Limb (tissue), 2 donors: ENCODE measurements at regions not wholly inside any gene's neighbourhood (a gene's known extent, or its start where the extent isn't known, plus 50 kb on each side); places are given as distances from the start of the nearest gene placed in this dataset.

Source experiments
- DNase-seq, 2 donors: peaks; one replicate each; pipeline ENCODE4 v3.0.0-alpha.2; 2016; ENCODE audit errors: extremely low spot score in 2 of 2

DNA sequence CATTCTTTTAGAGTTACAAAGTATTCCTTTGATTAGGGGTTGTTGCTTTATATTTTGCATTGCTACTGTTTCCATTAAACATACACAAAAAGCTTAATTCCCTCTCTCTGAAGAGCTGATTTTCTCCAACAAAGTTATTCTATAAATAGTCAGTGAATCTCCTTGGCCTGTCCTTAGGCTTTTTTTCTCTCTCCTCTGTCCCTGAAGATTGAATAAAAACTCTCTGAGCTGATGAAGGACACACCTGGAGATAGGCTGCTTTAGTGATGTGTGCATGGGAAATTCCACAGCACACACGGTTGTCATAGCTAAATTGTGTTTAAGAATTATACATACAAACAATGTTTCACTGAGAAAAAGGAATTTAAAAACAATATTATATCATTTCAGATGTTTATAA is 90.5 kb upstream of the TMEM106B start:
- no peak for DNase-seq

DNA sequence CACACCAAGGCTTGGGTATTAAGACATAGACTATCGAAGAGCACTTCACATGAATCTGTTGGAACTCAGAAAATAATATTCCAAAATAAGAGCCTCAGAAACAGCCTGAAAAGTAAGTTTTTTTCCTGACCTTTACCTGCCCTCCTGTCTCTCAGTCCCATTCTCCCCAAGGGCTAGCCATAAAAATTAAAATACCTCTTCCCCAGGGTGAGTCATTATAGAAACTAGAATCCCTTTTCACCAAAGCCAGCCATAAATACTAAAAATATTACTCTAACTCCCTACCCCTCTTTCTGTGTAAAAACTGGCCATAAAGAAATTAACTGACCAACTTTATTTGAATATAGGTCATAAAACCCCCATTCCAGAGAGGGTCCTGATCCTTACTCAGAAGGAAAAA is 87.9 kb upstream of the TMEM106B start:
- DNase-seq, result no peak

DNA sequence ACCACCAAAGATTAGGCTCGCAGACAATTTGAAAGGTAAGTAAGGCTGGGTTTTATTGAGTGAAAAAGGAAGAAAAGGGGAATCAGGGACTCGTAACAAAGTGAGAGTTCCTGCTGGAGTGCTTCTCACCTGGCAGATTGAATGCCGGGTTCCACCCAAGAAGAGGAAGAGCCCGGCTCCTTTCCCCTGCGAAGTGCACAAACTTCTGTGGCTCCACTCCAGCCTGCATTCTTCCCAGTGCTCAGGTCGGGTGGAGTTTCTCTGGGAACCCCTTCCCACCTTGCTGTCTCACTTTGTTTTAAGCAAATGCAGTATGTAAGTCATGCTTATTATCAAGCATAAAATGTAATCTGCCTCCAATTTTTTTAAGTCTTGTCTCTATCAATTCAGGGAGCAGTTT is 87.1 kb upstream of the TMEM106B start:
- DNase-seq, result no peak

DNA sequence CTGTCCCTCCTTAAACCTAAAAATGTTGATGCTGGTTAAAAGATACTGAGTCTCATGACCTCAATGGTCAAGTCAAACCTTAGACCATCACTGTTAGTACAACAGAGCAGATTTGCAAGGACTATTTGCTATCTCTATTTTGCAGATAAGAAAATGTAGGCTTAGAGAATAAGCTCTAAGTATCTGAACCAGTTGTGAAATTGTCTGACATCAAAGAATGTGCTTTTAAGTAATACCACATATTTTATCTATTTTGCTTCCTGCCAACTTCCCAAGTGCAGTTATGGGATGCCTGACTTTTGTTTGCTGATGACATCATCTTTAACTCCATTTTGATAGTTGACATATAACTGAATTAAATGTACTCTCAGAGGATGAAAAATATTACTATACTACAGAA is 83.6 kb upstream of the TMEM106B start:
- DNase-seq, result no peak

DNA sequence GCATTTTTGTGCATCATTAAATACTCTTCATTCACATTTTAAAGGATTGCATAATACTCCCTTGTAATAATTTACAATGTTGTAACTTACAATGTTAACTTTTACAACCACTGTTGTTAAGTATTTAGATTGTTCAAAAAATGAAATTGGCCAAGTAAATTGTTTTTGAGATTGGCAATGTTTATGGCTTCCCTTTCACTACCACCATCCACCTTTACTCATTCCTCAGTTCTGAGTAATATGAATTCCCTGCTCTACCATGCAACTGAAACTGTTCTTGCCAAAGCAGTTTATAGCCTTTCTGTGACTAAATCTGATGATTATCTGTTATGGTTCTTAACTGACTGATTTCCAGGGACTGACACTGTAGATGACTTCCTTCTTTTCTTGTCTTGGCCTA is 80.5 kb upstream of the TMEM106B start:
- no peak for DNase-seq

DNA sequence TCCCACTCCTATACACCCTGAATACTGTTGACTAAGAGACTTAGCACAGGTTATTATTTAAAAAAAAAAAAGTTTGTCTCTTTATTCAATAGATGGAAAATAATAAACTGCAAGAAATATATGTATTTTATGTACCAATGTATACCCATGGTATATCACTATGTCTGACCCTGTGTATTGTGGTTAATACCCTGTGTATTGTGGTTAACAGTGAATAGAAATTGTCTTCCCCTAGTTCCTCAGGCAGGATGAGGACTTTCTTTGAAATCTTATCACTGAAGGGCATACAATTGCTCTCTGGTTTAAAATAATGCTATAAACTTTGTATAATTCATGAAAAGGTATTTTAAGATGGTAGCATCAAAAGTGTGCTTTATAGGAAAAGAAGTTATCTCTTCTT is 80.0 kb upstream of the TMEM106B start:
- no peak for DNase-seq

DNA sequence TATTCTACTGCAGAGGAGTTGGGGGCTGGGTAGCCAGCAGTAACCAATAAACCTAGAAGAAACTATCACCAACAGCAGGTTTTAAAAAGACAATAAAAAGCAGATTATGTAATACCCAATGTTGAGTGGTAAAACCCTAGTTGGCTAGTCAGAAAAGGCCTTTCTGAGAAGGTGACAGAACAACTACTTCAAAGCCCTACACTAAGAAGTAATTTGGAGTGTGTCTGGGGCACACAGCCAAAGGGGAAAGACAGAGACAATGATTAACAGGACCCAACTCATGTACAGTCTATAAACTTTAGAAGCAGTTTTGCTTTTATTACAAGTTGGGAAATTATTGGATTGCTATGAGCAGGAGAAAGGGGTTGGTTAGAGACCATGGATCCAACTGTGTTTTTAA is 77.2 kb upstream of the TMEM106B start:
- DNase-seq, result no peak

DNA sequence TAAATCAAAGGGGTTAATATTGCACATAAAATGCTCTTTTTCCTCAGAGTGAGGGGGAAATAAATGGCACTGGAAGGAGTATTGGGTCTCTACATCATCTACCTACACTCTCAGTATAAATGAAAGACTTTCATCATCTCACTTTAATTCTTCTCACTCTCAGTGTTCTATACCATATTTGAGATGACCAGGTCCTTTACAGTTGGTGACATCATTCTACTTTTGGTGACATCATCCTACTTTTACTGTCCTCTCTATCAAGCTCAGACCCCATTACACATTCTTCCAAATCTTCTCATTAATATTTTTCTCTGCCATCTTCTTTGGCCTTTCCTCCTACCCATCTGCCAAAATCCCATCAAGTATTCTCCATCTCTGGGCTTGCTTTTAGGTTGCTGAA is 74.6 kb upstream of the TMEM106B start:
- no peak for DNase-seq

DNA sequence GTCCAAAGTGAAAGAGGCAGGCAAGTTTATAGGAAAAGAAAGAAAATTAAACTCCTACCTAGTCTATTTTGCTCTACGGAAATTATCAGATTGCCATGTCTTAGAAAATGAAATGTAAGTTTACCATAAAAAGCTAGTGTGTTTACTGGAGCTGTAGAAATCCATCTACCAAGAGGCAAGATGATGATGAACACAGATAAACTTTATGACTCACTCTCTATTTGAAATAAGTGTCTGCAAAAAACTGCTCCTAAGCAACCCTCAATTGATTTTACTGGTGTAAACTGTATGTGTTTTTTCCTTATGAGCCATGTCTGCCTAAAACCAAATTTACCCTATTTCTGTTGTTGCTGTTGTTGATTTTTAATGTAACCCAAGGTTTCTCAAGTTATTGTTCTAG is 73.8 kb upstream of the TMEM106B start:
- no peak for DNase-seq

DNA sequence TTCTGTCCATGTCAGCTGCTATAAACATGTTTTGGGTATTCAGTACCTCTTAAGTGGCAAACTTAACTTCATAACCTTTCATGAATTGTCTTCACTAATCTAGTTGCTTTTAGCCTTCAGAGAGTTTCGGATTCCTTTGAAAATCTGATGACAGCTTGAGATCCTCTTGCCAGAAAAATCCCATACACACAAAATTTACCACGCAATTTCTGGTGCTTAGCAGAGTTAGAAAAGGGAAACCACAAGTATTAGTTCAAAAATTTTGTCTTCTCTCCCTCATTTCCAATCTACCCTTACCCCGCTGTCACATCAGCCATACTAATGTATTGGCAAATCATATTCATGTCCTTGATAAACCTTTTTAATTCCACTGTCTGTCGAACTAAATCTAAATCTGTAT is 72.7 kb upstream of the TMEM106B start:
- no peak for DNase-seq

DNA sequence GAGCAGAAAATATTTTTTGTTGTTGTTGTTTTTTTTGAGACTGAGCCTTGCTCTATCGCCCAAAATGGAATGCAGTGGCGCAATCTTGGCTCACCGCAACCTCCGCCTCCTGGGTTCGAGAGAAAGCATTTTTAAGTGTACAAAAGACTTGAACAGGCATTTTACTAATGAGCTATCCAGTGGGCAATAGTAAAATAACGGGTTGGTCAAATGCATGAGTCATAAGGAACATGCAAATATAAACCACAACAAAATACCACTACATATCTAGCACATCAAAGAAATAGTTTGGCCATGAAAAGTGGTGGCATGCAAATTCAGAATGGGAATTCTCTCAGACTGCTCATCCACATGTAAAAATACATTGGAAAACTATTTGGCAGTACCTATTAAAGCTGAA is 71.7 kb upstream of the TMEM106B start:
- no peak for DNase-seq

DNA sequence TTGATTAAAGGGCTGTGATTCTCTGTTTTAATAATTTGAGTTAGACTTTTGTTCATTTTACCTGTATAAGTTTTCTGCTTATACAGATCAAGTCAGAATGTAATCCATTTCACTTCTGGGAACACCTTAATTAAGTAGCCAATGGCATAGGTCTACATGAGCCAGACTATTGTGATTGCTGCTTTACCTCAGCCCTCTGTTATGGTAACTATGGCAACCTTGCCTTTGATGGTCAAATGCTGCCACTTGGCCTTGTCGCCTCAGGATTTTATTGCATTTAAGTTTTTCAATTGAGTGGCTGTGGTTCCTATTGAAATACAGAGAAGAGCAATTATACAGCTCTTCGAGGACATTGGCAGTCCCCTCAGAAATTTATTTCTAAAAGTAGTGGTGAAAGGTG is 64.3 kb upstream of the TMEM106B start:
- DNase-seq, result no peak

DNA sequence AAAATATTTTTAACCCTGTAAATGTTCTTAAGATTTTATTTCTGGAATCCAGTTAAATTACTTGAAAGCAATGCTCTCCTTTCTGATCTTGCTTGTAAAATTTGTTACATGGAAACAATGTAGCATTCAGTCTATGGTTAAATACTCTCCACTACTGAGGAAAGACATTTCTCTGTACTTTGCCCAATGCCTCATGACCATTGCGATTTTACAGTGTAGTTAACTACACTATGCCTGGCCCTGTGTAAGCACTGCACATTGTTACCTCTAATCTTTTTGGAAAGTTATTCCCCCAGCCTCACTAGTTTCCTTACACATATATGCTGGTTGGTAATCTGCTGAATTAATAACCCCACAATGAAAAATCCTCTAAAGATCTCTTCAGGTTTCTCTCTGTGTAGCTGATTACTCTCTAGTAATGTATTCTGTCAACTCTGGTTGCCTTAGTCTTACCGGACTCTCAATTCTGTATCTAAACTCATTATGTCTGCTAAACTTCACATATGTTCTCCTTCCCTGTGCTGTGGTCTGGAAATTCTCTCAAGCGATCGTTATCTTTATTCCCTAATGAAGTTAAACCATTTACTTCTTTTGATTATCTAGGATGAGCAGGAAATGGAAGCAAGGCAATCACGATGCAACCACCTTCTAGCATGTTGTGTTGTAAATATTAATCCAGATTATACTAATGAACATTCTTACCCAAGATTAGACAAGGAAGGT is 58.7 kb upstream of the TMEM106B start:
- DNase-seq, result no peak

DNA sequence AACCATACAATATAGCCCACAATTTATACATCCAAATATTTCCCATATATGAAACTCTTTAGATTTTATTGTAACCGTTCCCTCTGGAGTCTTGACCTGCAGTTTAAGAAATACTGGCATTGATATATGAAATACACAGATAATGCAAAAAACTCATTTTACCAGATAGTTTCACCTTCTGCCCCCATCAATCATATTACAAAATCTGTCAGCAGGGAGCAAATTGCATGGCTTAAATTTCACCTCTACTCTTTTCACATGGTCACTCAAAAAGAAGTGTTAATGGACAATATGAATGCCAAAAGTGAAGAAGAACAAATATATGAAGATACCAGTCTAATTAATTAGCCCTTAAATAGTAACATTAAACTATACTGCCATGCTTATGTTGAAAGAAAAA is 57.0 kb upstream of the TMEM106B start:
- DNase-seq, result no peak

DNA sequence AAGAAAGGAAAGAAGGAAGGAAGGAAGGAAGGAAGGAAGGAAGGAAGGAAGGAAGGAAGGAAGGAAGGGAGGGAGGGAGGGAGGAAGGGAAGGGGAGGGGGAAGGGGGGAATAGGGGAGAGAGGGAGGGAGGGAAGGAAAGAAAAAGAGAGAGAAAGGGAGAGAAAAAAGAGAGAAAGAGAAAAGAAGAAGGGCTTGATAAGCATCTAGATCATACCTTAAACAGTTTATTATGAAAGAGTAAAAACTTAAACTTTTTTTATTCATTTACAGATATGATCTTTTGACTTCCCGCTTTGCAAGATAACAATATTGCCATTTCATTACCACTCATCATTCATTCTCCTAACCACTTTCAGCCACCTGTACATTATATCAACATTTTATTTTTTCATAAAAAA is 53.6 kb upstream of the TMEM106B start:
- DNase-seq, result no peak

DNA sequence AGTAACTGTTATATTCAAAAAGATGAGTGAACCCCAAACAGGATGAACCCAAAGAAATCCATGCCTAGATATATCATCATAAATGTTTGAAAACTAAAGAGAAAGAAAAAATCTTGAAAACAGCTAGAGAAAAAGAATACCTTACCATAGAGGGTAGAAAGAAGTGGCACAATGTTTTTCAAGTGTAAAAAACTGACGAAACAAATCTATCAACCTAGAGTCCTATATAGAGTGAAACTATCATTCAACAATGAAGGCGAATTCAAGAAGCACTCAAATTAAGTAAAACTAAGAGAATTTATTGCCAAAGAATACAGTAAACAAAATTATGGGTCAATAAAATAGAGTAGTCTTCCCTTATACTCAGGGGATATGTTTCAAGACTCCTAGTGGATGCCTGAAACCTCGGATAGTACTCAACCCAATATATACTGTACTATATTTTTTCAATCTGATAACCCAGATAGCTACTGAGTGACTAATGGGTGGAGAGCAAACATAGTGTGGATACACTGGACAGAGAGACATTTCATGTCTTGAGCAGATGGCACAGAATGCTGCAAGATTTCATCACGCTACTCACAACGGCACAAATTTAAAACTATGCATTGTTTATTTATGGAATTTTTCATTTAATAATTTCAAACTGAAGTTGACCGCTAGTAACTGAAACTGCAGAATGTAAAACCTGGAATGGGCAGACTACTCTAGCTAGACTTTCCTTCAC is 52.6 kb upstream of the TMEM106B start:
- no peak for DNase-seq

DNA sequence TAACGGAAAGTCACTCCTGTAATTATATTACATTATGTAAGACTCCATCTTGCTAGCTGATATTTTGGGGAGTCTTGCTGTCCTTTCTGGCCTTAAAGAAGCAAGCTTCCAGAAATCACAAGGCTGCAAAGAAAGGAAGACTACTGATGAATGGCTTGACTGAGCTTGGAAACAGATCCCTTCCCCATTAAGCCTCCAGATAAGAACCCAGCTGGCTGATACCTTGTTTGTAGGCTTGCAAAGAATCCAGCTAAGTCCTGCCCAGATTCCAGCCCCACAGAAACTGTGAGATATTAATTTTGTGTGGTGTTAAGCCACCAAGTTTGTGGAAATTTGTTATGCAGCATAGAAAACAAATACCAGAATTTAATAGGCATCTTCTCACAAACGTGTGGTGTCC is 49.9 kb upstream of the TMEM106B start:
- DNase-seq, result no peak
